Posterior vena cava (tissue), 2 donors: ENCODE measurements at regions not wholly inside any gene's neighbourhood (a gene's known extent, or its start where the extent isn't known, plus 50 kb on each side); places are given as distances from the start of the nearest gene placed in this dataset.

Source experiments
- DNase-seq: peaks from one replicate; pipeline ENCODE4 v3.0.0-alpha.2; 2020; ENCODE audit warnings: low spot score
- intact Hi-C, 2 donors: fragments of 100-400 bp; cut with DNase I; formaldehyde crosslinking; loops; one replicate each; pipeline versions ENCODE4 v1.14.1 to v1.14.2; 2022 to 2023
- donor health status: DM: yes; HTN: yes; CAD: no.
- donor health status: DM: yes; HTN: yes; CAD: no.

DNA sequence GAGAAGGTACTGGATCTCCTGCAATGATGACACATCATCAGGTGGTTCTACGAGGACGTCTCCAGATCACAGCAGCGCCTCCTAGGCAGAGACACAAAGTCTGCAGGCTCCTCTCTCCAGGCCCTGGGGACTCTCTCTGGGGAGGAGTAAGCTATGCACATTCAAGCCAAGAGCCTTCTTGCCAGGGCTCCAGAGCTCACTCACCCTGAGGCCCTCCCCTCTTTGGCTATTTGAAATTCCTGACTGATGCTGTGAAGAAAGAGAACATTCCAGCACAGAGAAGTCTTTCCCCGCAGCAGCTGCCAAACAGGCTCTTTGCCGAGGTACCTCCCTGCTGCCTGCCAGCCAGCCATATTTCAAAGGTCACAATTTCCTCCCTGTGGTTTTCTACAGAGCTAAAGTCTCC, 204.9 kb downstream of the CSNK2A3 start:
- DNase-seq: peak; percentile 95

DNA sequence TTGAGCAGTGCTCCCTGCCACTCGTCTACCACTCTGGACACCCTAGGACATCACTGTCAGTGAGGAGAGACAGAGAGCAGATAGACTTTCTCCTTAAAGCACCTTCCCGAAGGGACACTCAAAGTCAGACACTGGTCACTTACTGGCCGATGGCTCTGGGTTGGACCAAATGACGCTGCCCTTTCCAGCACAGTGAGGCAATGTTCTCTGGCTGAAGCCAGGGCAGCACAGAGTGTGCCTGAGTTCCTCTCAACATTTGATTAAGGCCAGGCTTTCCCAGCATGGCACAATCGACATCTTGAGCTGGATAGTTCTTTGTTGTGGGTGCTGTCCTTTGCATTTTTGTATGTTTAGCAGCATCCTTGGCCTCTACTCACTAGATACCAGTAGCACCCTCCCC, 206.2 kb downstream of the CSNK2A3 start:
- DNase-seq: no peak
- intact Hi-C loops: loop anchor here (5.0 to 10.0 kb wide), 2 partner anchors 105 to 112 kb away; no protein-coding TSS in a partner anchor

More for the DNA sequence above, 204.9 kb downstream of the CSNK2A3 start:
- intact Hi-C loops: loop anchor here (5.0 to 10.0 kb wide), 2 partner anchors 106 to 113 kb away; no protein-coding TSS in a partner anchor

- no peak for DNase-seq
- intact Hi-C loops: loop anchor here in 1 of 2 donors (10.0 kb wide), 1 partner anchor 109 kb away; no protein-coding TSS in a partner anchor
Measured at GRCh38 chr11:11143849-11144248, 209.2 kb downstream of the CSNK2A3 start.

DNA sequence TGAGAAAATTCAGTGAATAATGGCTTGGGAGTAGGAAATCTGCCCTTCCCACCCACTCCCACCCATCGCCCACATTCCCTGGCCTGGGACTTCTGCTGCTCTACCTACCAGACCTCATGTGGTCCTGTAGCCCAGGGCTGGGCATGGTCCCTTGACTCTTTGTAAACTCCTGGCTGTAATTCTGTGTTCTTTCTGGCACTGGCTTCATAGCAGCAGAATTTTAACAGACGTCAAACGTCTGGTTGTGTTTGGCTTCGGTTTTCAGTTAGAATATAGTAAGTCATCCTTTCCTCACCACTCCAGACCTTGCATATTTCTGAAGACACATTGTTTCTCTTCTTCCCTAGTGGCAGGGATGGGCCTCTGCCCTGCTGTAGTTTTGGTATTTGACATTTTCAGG, 210.6 kb downstream of the CSNK2A3 start:
- intact Hi-C loops: loop anchor here in 1 of 2 donors (10.0 kb wide), 1 partner anchor 108 kb away; no protein-coding TSS in a partner anchor
- no peak for DNase-seq

DNA sequence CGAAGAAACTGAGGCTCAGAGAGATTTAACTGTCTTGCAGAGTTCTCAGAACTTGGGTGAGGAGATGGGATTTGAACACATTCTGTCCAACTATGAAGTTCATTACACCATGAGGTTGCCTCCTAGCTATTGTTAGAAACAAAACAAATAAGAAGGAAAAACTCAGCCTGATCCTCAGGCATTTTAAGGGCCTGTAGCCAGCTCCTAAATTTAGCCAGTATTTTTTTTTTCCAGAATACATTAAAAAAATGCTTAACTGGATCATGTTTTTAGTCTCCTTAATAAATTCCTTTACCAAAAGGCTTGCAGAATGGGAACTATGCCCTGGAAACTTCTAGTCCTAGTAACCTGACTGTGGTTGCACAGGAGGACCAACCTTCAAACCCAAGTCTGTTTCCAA, 212.0 kb downstream of the CSNK2A3 start:
- intact Hi-C loops: loop anchor here in 1 of 2 donors (10.0 kb wide), 1 partner anchor 106 kb away; no protein-coding TSS in a partner anchor
- no peak for DNase-seq

GRCh38 chr11:11140510-11140909, 212.5 kb downstream of the CSNK2A3 start:
- no peak for DNase-seq
- intact Hi-C loops: loop anchor here in 1 of 2 donors (10.0 kb wide), 1 partner anchor 106 kb away; no protein-coding TSS in a partner anchor

GRCh38 chr11:11137339-11137738, 215.7 kb downstream of the CSNK2A3 start:
- DNase-seq: no peak
- intact Hi-C loops: no loop called here

DNA sequence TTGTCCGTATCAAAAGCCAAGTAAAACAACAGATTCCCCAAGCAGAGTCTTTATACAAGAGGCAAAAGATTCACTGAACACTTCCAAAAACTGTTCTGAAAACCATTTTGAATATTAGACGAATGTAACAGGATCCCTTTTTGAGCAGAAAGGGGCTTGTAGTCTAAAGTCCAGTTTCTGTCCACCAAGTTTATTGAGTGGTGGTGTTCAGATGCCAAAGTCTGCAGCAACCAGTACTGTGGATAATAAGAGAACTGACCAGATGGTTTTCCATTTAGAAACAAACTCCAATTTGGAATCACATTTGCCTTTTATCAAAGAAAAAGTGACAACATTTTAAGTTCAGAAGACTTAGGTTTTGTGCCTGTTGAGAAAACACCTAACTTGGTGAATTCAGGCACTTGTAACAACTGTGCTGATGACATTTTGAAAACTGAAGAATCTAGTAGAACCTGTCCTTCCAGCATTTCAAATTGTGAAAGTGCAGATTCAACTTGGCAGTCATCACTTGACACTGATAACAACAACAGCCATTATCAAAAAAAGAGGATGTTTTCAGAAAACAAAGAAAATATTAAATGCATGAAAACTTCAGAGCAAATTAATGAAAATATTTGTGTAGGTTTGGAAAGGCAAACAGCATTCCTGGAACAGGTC, 217.1 kb downstream of the CSNK2A3 start:
- intact Hi-C loops: no loop called here
- DNase-seq: no peak

DNA sequence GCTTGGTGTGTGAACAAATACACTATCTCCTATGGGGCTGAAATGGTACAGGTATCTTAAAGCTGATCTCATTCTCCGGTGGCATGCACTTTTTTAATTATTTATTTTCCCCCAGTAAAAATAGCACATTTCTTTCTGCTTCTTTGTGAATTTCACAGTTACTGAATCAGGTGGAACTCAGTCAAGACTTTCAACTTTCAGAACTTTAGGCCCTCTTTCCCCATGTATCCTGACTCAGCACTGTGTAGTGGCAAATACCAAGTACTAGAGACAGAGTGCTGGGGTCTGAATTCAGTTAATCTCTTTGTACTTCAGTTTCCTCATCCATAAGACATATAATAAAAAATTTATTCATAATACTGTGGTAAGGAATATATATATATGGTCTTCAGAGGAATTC, 223.9 kb downstream of the CSNK2A3 start:
- intact Hi-C loops: no loop called here
- no peak for DNase-seq

DNA sequence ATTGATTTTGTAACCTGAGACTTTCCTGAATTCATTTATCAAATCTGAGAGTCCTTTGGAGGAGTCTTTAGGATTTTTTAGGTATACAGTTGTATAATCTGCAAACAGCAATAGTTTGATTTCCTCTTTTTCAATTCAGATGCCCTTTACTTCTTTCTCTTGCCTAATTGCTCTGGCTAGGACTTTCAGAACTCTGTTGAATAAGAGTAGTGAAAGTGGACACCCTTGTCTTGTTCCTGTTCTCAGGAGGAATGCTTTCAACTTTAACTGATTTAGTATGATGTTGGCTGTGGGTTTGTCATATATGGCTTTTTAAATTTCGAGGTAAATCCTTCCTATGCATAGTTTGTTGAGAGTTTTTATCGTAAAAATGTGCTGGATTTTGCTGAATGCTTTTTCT, 227.4 kb downstream of the CSNK2A3 start:
- intact Hi-C loops: no loop called here

GRCh38 chr11:11122749-11123148, 230.3 kb downstream of the CSNK2A3 start:
- no peak for DNase-seq
- intact Hi-C loops: no loop called here

More for the DNA sequence above, 227.4 kb downstream of the CSNK2A3 start:
- DNase-seq: no peak

GRCh38 chr11:11119917-11120316, 233.1 kb downstream of the CSNK2A3 start:
- DNase-seq: no peak
- intact Hi-C loops: no loop called here

DNA sequence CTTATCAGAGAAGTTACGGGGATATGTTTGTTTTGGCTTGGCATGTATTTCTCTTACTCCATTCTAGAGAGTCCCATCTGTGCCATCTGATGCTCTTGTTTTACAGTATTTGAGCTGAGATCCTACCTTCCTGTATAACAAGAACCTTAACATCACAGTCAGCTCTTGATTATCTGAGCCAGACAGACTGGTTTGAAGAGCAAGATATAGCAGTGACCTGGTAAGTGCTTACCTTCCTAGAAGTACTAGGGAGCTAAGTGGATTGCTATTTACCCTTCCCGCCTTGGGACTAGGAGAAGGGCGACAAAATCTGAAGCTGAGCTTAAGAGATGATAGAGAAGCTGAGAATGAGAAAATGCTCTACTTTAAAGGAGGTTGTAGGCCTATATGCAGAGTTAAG, 235.3 kb downstream of the CSNK2A3 start:
- no peak for DNase-seq
- intact Hi-C loops: no loop called here

GRCh38 chr11:11115475-11115874, 237.6 kb downstream of the CSNK2A3 start:
- DNase-seq: no peak
- intact Hi-C loops: no loop called here

DNA sequence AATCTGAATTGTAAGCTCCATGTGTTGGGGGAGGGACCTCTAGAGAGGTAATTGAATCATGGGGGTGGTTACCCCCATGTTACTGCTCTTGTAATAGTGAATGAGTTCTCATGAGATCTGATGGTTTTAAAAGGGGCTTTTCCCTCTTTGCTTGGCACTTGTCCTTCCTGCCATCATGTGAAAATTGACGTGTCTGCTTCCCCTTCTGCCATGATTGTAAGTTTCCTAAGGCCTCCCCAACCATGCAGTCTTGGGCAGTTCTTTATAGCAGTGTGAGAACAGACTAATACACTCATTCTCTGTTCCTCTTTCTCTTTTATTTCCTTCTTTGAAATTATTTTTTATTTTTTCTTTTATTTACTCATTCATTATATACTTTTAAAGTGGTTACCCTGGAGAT, 239.4 kb downstream of the CSNK2A3 start:
- DNase-seq: no peak
- intact Hi-C loops: no loop called here

- DNase-seq: no peak
- intact Hi-C loops: no loop called here
Measured at GRCh38 chr11:11108026-11108425, 245.0 kb downstream of the CSNK2A3 start.

- DNase-seq: no peak
- intact Hi-C loops: no loop called here
Measured at GRCh38 chr11:11107076-11107723, 245.8 kb downstream of the CSNK2A3 start.

GRCh38 chr11:11105361-11105760, 247.5 kb upstream of the ZBED5 start:
- DNase-seq: no peak

GRCh38 chr11:11095831-11096723, 238.2 kb upstream of the ZBED5 start:
- intact Hi-C loops: no loop called here
- no peak for DNase-seq

More at GRCh38 chr11:11105361-11105760, 247.5 kb upstream of the ZBED5 start:
- intact Hi-C loops: no loop called here

GRCh38 chr11:11090495-11090894, 232.6 kb upstream of the ZBED5 start:
- intact Hi-C loops: no loop called here
- no peak for DNase-seq
